ENCODE measurements at regions not wholly inside any gene's neighbourhood (a gene's known extent, or its start where the extent isn't known, plus 50 kb on each side); places are given as distances from the start of the nearest gene placed in this dataset.
A peak's percentile ranks its signal among the peaks of the same experiment; 100 is the strongest.

DNA sequence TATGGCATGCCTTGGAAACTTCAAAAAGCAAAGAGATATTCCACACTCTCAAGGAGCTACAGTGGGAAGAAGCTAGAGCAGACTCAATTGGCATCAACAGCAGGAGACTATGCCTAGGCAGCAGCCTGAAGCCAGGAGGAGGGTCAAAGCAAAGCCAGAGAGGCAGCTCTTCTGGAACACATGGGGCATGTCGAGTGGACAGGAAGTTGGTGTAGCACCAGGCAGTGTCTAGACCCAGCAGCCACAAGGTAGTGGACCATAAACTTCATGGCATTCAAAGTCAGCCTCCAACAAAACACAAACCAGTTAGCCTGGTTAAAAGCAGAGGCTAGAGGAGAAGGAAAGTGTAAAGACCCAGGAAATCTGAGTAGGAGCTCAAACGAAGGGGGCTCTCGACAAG, 311.2 kb upstream of the PKDCC start:
- no peaks in the 10 kb centered on the region for H3K27me3 ChIP-seq (ENCODE audit: control insufficient read depth in 4 of 4, insufficient read depth in 4 of 4, low read length in 3 of 4)
- no peak overlapping the region for H3K9ac ChIP-seq (ENCODE audit: low read depth in 1 of 2, low read length in 2 of 2)
- no peaks in the 10 kb centered on the region for H3K9me3 ChIP-seq (ENCODE audit: control insufficient read depth in 4 of 4, low read length in 3 of 4)
- no peaks in the 10 kb centered on the region for H3K36me3 ChIP-seq (ENCODE audit: control insufficient read depth in 4 of 4, insufficient read depth in 3 of 4, low read depth in 1 of 4, low read length in 3 of 4)
- no peak overlapping the region for H3K27ac ChIP-seq (ENCODE audit: low read depth in 1 of 2, low read length in 2 of 2)
- DNase-seq (ENCODE audit: low spot score) = no peak
- H3K4me1 ChIP-seq (ENCODE audit: control insufficient read depth in 4 of 4, insufficient read depth in 4 of 4, low read length in 3 of 4) = no peaks in the 10 kb centered on the region
- TF ChIP-seq RAD21 (IDR thresholded peaks at IDR 0.05) (no peak), EGR1 (IDR thresholded peaks at IDR 0.05; ENCODE audit: low read depth in 2 of 2) (no peak), HNF4A (conservative IDR thresholded peaks at IDR 0.05) (no peak)
- H3K4me3 ChIP-seq (ENCODE audit: low read depth in 1 of 3, low read length in 3 of 3) = no peak overlapping the region
- 78% methylated on average over 3 of the region's 3 CpGs for WGBS

DNA sequence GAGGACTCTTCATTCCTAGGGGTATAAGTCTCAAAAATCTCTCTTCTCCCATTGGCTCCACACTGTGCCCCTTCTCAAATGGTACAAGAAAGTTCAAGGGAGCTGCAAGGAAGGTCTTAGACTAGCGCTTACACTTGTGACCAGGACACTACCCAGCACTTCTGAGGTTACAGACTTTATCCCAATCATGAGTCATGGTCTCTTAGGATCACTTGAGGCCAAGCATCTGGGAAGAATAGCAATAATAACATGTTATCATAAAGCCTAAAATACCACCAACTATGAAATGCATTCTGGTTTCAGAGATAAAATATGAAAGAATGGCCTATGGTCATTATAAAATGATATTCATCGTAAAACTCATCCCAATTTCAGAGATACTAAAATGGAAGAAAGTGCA, 309.9 kb upstream of the PKDCC start:
- no peaks in the 10 kb centered on the region for H3K9me3 ChIP-seq (ENCODE audit: control insufficient read depth in 4 of 4, low read length in 3 of 4)
- H3K9ac ChIP-seq (ENCODE audit: low read depth in 1 of 2, low read length in 2 of 2) = no peak overlapping the region
- no peak overlapping the region for H3K27ac ChIP-seq (ENCODE audit: low read depth in 1 of 2, low read length in 2 of 2)
- H3K36me3 ChIP-seq (ENCODE audit: control insufficient read depth in 4 of 4, insufficient read depth in 3 of 4, low read depth in 1 of 4, low read length in 3 of 4) = no peaks in the 10 kb centered on the region
- 51% methylated on average over 2 of the region's 2 CpGs for WGBS
- H3K4me3 ChIP-seq (ENCODE audit: low read depth in 1 of 3, low read length in 3 of 3) = no peak overlapping the region
- DNase-seq (ENCODE audit: low spot score) = no peak
- peaks cover 0 to 7% (median 0%) of the 10 kb centered on the region in 4 donors for H3K4me1 ChIP-seq (ENCODE audit: control insufficient read depth in 4 of 4, insufficient read depth in 4 of 4, low read length in 3 of 4)
- TF ChIP-seq, protein P1, sequence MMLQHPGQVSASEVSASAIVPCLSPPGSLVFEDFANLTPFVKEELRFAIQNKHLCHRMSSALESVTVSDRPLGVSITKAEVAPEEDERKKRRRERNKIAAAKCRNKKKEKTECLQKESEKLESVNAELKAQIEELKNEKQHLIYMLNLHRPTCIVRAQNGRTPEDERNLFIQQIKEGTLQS (IDR thresholded peaks at IDR 0.05) = no peak
- TF ChIP-seq RAD21 (IDR thresholded peaks at IDR 0.05) (no peak), TAF1 (conservative IDR thresholded peaks at IDR 0.05) (no peak), EGR1 (IDR thresholded peaks at IDR 0.05; ENCODE audit: low read depth in 2 of 2) (no peak), NR2F2 (IDR thresholded peaks at IDR 0.05) (no peak), HNF4A (conservative IDR thresholded peaks at IDR 0.05) (no peak), YY1 (IDR thresholded peaks at IDR 0.05) (no peak), RXRA (IDR thresholded peaks at IDR 0.05) (no peak), SP1 (IDR thresholded peaks at IDR 0.05) (no peak)
- TF ChIP-seq, protein P2, sequence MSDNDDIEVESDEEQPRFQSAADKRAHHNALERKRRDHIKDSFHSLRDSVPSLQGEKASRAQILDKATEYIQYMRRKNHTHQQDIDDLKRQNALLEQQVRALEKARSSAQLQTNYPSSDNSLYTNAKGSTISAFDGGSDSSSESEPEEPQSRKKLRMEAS (IDR thresholded peaks at IDR 0.05) = no peak
- no peaks in the 10 kb centered on the region for H3K27me3 ChIP-seq (ENCODE audit: control insufficient read depth in 4 of 4, insufficient read depth in 4 of 4, low read length in 3 of 4)

DNA sequence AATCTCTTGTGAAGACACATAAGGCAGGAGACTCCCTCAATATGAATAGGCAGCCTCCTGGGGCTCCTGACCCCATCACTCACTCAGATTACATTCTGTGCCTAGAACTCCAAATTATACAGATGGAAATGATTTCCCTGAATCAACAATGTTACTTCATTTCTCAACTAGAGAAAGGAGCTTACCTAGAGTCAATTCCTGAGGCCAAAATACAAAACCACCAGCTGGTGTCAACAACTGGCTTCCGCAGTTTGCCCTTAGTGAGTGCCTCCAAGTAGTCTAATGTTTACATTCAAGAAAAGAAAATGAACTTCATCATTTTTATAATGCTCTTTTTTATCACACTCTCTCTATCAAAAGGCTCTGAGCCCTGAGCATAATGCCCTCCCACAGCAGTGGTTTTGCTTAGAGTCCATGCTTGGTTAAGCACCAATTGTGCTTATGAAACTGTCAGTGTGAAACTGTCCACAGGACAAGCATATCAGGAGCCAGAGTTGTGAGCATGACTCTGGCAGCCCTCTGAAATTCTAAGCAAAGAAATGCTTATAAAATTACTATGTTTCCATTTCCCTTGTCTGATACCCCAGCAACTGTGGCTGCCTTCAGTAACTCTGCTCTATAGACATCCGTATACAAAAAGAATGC, 305.7 kb upstream of the PKDCC start:
- no peaks in the 10 kb centered on the region for H3K27me3 ChIP-seq (ENCODE audit: control insufficient read depth in 4 of 4, insufficient read depth in 4 of 4, low read length in 3 of 4)
- H3K36me3 ChIP-seq (ENCODE audit: control insufficient read depth in 4 of 4, insufficient read depth in 3 of 4, low read depth in 1 of 4, low read length in 3 of 4) = no peaks in the 10 kb centered on the region
- H3K27ac ChIP-seq (ENCODE audit: low read depth in 1 of 2, low read length in 2 of 2) = no peak overlapping the region
- no peaks in the 10 kb centered on the region for H3K9me3 ChIP-seq (ENCODE audit: control insufficient read depth in 4 of 4, low read length in 3 of 4)
- H3K4me3 ChIP-seq (ENCODE audit: low read depth in 1 of 3, low read length in 3 of 3) = no peak overlapping the region
- no peak for DNase-seq (ENCODE audit: low spot score)
- TF ChIP-seq, protein P1 (IDR thresholded peaks at IDR 0.05) = no peak
- peak; percentile 13 for TF ChIP-seq YY1 (IDR thresholded peaks at IDR 0.05)
- peak in 1 of 2 donors; percentile 39 for TF ChIP-seq RXRA (IDR thresholded peaks at IDR 0.05)
- peak; percentile 19 to 44 for TF ChIP-seq HNF4A (conservative IDR thresholded peaks at IDR 0.05)
- peak; percentile 15 for TF ChIP-seq FOXA2 (IDR thresholded peaks at IDR 0.05)
- TF ChIP-seq, protein P3, sequence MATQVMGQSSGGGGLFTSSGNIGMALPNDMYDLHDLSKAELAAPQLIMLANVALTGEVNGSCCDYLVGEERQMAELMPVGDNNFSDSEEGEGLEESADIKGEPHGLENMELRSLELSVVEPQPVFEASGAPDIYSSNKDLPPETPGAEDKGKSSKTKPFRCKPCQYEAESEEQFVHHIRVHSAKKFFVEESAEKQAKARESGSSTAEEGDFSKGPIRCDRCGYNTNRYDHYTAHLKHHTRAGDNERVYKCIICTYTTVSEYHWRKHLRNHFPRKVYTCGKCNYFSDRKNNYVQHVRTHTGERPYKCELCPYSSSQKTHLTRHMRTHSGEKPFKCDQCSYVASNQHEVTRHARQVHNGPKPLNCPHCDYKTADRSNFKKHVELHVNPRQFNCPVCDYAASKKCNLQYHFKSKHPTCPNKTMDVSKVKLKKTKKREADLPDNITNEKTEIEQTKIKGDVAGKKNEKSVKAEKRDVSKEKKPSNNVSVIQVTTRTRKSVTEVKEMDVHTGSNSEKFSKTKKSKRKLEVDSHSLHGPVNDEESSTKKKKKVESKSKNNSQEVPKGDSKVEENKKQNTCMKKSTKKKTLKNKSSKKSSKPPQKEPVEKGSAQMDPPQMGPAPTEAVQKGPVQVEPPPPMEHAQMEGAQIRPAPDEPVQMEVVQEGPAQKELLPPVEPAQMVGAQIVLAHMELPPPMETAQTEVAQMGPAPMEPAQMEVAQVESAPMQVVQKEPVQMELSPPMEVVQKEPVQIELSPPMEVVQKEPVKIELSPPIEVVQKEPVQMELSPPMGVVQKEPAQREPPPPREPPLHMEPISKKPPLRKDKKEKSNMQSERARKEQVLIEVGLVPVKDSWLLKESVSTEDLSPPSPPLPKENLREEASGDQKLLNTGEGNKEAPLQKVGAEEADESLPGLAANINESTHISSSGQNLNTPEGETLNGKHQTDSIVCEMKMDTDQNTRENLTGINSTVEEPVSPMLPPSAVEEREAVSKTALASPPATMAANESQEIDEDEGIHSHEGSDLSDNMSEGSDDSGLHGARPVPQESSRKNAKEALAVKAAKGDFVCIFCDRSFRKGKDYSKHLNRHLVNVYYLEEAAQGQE (IDR thresholded peaks at IDR 0.05) = no peak
- WGBS = 68% methylated on average over 2 of the region's 2 CpGs
- peaks cover 0 to 7% (median 0%) of the 10 kb centered on the region in 4 donors for H3K4me1 ChIP-seq (ENCODE audit: control insufficient read depth in 4 of 4, insufficient read depth in 4 of 4, low read length in 3 of 4)
- H3K9ac ChIP-seq (ENCODE audit: low read depth in 1 of 2, low read length in 2 of 2) = no peak overlapping the region
